ENCODE measurements at regions not wholly inside any gene's neighbourhood (a gene's known extent, or its start where the extent isn't known, plus 50 kb on each side); places are given as distances from the start of the nearest gene placed in this dataset.

DNA sequence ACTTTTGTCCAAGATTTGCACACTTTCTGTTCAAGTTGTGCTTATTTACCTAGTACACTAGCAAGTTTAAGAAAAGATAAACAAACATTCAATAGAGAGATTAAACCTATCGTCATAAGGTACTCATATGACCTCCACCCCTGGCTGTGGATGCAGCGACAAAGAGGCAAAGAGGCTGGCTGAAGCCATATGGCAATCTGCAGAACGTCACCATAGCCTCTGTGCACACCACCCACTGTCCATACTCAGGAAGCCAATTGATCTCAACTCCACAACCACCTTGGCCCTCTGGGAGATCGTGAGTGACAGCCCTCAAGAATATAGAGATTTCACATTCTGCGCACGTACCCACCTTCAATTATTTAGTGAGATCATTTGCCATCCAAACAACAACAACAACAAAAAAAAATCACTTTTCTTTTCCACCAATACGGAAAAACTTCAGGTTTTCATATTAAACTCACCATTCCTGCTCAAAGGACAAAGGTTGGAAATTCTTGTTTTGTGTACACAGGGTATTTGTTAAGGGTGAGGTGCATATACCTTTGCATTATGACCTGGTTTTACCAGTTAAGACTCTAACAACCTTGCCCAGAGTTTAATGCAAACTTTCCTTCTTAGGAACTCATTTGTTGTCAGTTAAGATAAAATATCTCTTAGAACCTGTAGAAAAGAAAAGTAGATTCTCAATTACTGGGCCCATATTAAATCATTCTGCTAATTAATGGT is 243.0 kb upstream of the FSTL5 start:
- Histone ChIP-seq H3K27ac (no peak overlapping the region), H3K4me3 (no peak overlapping the region), H3K36me3 (no peaks in the 10 kb centered on the region), H3K9me3 (replicated peaks) (peaks cover 3% of the 10 kb centered on the region), H3K4me1 (replicated peaks) (no peaks in the 10 kb centered on the region), H3K27me3 (replicated peaks) (no peaks in the 10 kb centered on the region)
- no peak for DNase-seq (ENCODE audit: low read depth in 1 of 2, low spot score in 2 of 2)

DNA sequence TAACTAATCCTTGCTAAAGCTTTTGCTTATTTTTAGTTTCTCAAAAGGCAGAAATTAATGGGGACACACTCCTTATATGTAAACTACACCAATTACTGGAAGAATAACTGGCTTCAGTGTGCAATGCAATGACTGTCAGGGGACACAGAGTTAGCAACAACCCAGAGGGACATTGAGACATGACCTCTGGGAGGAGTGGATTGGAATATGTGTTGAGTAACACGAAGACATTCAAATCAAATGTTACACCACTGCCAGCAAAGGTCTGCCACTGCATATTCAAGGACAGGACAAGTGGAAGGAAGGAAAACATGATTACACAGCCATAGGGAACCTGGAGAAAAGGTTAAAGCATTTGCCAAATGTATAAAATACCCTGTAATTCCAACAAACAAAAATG is 240.1 kb upstream of the FSTL5 start:
- no peak overlapping the region for H3K4me3 ChIP-seq
- no peak overlapping the region for H3K27ac ChIP-seq
- no peak for DNase-seq (ENCODE audit: low read depth in 1 of 2, low spot score in 2 of 2)
- H3K36me3 ChIP-seq = no peaks in the 10 kb centered on the region
- H3K9me3 ChIP-seq (replicated peaks) = no peaks in the 10 kb centered on the region; the same call in 1 of the 2 replicates
- no peaks in the 10 kb centered on the region for H3K27me3 ChIP-seq (replicated peaks)
- no peaks in the 10 kb centered on the region for H3K4me1 ChIP-seq (replicated peaks)

- Histone ChIP-seq H3K4me1 (replicated peaks) (no peaks in the 10 kb centered on the region), H3K27me3 (replicated peaks) (no peaks in the 10 kb centered on the region), H3K36me3 (no peaks in the 10 kb centered on the region), H3K27ac (no peak overlapping the region), H3K9me3 (replicated peaks) (no peaks in the 10 kb centered on the region; the same call in 1 of the 2 replicates), H3K4me3 (no peak overlapping the region)
- DNase-seq (ENCODE audit: low read depth in 1 of 2, low spot score in 2 of 2) = no peak
These were observed 239.6 kb upstream of the FSTL5 start for GRCh38 chr4:162403419-162403818.

DNA sequence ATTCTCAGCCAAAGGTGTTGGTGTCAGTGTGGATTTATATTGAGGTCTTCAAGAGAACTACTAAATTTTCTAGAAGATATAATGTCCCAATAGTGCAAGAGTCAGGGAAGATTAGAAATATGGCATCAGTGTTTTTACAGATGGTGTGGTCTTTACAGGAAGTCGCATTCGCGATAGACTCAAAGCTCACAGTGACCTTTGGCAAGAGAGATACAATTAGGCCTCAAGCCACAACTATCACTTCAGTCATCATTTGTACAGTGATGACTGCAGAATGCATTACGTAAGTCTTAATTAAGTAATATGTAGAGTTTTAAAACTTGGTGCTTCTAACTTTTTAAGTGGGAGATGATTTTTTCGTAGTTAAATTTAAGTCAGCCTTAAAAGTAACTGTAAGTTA is 237.2 kb upstream of the FSTL5 start:
- no peaks in the 10 kb centered on the region for H3K36me3 ChIP-seq
- H3K27ac ChIP-seq = no peak overlapping the region
- no peaks in the 10 kb centered on the region; the same call in 1 of the 2 replicates for H3K9me3 ChIP-seq (replicated peaks)
- no peaks in the 10 kb centered on the region for H3K27me3 ChIP-seq (replicated peaks)
- no peak for DNase-seq (ENCODE audit: low read depth in 1 of 2, low spot score in 2 of 2)
- H3K4me1 ChIP-seq (replicated peaks) = no peaks in the 10 kb centered on the region
- H3K4me3 ChIP-seq = no peak overlapping the region

DNA sequence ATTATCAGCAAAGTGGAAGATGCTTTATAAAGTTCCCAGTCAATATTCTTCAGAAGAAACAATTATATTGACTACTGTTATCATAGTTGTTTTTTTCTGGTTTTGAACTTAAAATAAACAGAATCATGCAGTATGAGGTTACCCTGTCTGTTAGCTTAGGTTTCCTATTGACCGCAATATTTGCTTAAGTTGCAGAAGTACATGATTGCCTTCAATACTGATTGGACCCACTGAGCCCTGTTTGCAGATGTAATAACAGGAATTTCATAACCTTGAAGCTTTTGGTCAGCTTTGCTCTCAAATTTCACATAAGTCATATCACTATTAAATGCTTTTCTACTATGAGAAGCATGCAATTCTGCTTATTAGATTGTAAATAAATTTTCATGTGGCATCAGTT is 229.1 kb upstream of the FSTL5 start:
- H3K27me3 ChIP-seq (replicated peaks) = no peaks in the 10 kb centered on the region
- DNase-seq (ENCODE audit: low read depth in 1 of 2, low spot score in 2 of 2) = no peak
- H3K36me3 ChIP-seq = no peaks in the 10 kb centered on the region
- H3K27ac ChIP-seq = no peak overlapping the region
- H3K4me3 ChIP-seq = no peak overlapping the region
- H3K4me1 ChIP-seq (replicated peaks) = no peaks in the 10 kb centered on the region
- H3K9me3 ChIP-seq (replicated peaks) = no peaks in the 10 kb centered on the region

DNA sequence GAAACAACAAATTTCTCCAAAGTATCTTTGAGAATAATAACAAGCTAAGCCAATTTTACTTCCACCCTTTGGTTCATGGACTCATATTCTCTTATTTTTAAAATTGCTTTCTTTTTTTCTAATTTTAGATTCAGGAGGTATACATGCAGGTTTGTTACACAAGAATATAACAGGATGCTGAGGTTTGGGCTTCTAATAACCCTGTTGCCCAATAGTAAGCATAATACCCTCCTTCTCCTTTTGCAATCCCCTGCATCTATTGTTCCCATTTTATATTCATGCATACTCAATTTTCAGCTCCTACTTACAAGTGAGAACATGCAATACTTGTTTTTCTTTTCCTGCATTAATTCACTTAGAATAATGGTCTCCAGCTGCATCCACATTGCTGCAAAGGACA is 202.3 kb upstream of the FSTL5 start:
- no peak for DNase-seq (ENCODE audit: low read depth in 1 of 2, low spot score in 2 of 2)
- no peaks in the 10 kb centered on the region for H3K4me1 ChIP-seq (replicated peaks)
- H3K9me3 ChIP-seq (replicated peaks) = 0 out of 2 replicates have a peak, but pooled peaks cover 3% of the 10 kb centered on the region
- no peak overlapping the region for H3K27ac ChIP-seq
- H3K36me3 ChIP-seq = no peaks in the 10 kb centered on the region
- H3K4me3 ChIP-seq = no peak overlapping the region
- no peaks in the 10 kb centered on the region; the same call in 1 of the 2 replicates for H3K27me3 ChIP-seq (replicated peaks)

- DNase-seq (ENCODE audit: low read depth in 1 of 2, low spot score in 2 of 2) = no peak
- H3K4me1 ChIP-seq (replicated peaks) = no peaks in the 10 kb centered on the region
- 0 out of 2 replicates have a peak, but pooled peaks cover 3% of the 10 kb centered on the region for H3K9me3 ChIP-seq (replicated peaks)
- no peak overlapping the region for H3K4me3 ChIP-seq
- no peaks in the 10 kb centered on the region for H3K36me3 ChIP-seq
- H3K27me3 ChIP-seq (replicated peaks) = no peaks in the 10 kb centered on the region; the same call in 1 of the 2 replicates
- H3K27ac ChIP-seq = no peak overlapping the region
These were observed 200.9 kb upstream of the FSTL5 start for GRCh38 chr4:162364651-162365050.

- no peaks in the 10 kb centered on the region for H3K4me1 ChIP-seq (replicated peaks)
- DNase-seq (ENCODE audit: low read depth in 1 of 2, low spot score in 2 of 2) = no peak
- no peaks in the 10 kb centered on the region for H3K27me3 ChIP-seq (replicated peaks)
- H3K4me3 ChIP-seq = no peak overlapping the region
- no peaks in the 10 kb centered on the region for H3K36me3 ChIP-seq
- no peak overlapping the region for H3K27ac ChIP-seq
- 0 out of 2 replicates have a peak, but pooled peaks cover 3% of the 10 kb centered on the region for H3K9me3 ChIP-seq (replicated peaks)
These were observed 196.8 kb upstream of the FSTL5 start for GRCh38 chr4:162360369-162361149.

DNA sequence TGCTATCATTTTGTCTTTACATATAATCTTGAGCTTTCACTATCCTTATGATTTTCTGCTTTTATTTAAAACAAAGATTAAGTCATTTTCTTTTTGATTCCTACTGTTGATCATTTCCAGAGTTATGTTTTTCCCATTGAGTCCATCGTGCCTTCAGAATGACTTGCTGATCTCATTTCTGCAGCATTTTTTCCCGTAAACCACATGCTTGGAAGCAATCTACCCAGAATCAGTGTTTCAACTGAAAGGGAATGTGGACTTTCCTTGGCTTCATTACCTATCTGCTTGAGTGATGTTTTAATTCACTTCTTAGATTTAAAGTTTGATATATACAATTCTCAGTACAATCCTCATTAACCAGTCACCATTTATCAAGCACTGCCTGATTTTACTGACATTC is 192.4 kb upstream of the FSTL5 start:
- no peaks in the 10 kb centered on the region for H3K27me3 ChIP-seq (replicated peaks)
- H3K4me1 ChIP-seq (replicated peaks) = no peaks in the 10 kb centered on the region
- DNase-seq (ENCODE audit: low read depth in 1 of 2, low spot score in 2 of 2) = no peak
- H3K36me3 ChIP-seq = no peaks in the 10 kb centered on the region
- no peak overlapping the region for H3K4me3 ChIP-seq
- H3K27ac ChIP-seq = no peak overlapping the region
- no peaks in the 10 kb centered on the region; the same call in 1 of the 2 replicates for H3K9me3 ChIP-seq (replicated peaks)

GRCh38 chr4:162352580-162353107 is 188.8 kb upstream of the FSTL5 start:
- no peak overlapping the region for H3K4me3 ChIP-seq
- no peaks in the 10 kb centered on the region; the same call in 1 of the 2 replicates for H3K9me3 ChIP-seq (replicated peaks)
- no peaks in the 10 kb centered on the region for H3K27me3 ChIP-seq (replicated peaks)
- no peak overlapping the region for H3K27ac ChIP-seq
- no peaks in the 10 kb centered on the region for H3K36me3 ChIP-seq
- no peak for DNase-seq (ENCODE audit: low read depth in 1 of 2, low spot score in 2 of 2)
- H3K4me1 ChIP-seq (replicated peaks) = no peaks in the 10 kb centered on the region

GRCh38 chr4:162350331-162350730 is 186.5 kb upstream of the FSTL5 start:
- no peaks in the 10 kb centered on the region; the same call in 1 of the 2 replicates for H3K9me3 ChIP-seq (replicated peaks)
- H3K4me1 ChIP-seq (replicated peaks) = no peaks in the 10 kb centered on the region
- no peak overlapping the region for H3K27ac ChIP-seq
- H3K36me3 ChIP-seq = no peaks in the 10 kb centered on the region
- no peaks in the 10 kb centered on the region for H3K27me3 ChIP-seq (replicated peaks)
- no peak for DNase-seq (ENCODE audit: low read depth in 1 of 2, low spot score in 2 of 2)
- H3K4me3 ChIP-seq = no peak overlapping the region

DNA sequence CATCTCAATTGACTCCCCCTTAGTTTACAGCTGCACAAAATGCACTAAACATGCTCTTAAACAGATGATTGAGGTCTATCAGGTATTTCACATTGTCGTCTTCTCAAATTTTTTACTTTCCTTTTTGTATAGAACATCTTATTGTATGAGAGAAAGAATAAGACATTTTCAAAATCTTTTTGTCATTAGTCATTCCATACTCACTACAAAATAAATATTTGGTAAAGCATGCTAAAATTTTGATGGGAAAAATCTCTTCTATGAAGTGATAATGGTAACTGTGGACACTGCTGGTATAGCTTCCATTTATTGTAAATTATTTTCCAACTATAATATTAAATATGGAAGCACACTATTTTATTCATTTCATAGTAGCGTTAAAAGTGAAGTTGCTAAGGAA is 185.6 kb upstream of the FSTL5 start:
- no peaks in the 10 kb centered on the region for H3K27me3 ChIP-seq (replicated peaks)
- H3K36me3 ChIP-seq = no peaks in the 10 kb centered on the region

GRCh38 chr4:162347842-162348213 is 184.0 kb upstream of the FSTL5 start:
- no peak for DNase-seq (ENCODE audit: low read depth in 1 of 2, low spot score in 2 of 2)
- no peaks in the 10 kb centered on the region; the same call in 1 of the 2 replicates for H3K9me3 ChIP-seq (replicated peaks)
- no peaks in the 10 kb centered on the region for H3K36me3 ChIP-seq
- no peaks in the 10 kb centered on the region for H3K27me3 ChIP-seq (replicated peaks)
- H3K4me1 ChIP-seq (replicated peaks) = no peaks in the 10 kb centered on the region
- H3K4me3 ChIP-seq = no peak overlapping the region
- H3K27ac ChIP-seq = no peak overlapping the region

More for the DNA sequence above, 185.6 kb upstream of the FSTL5 start:
- no peak overlapping the region for H3K4me3 ChIP-seq
- H3K27ac ChIP-seq = no peak overlapping the region
- DNase-seq (ENCODE audit: low read depth in 1 of 2, low spot score in 2 of 2) = no peak
- no peaks in the 10 kb centered on the region for H3K4me1 ChIP-seq (replicated peaks)
- no peaks in the 10 kb centered on the region; the same call in 1 of the 2 replicates for H3K9me3 ChIP-seq (replicated peaks)
